Activated CD4-positive, CD25-positive, alpha-beta regulatory T cell treated with anti-CD3 and anti-CD28 coated beads, Interleukin-2, amount 50 U/mL, for 16 hours (primary cell): ENCODE measurements at regions not wholly inside any gene's neighbourhood (a gene's known extent, or its start where the extent isn't known, plus 50 kb on each side); places are given as distances from the start of the nearest gene placed in this dataset.
"Not testable (repeated sequence)": the region's sequence is repeated elsewhere in the genome, so short reads cannot be mapped to it uniquely, and the experiment has no call there.

Source experiments
- DNase-seq: peaks from one replicate; pipeline ENCODE4 v3.0.0-alpha.2; 2020; ENCODE audit warnings: low read depth, low spot score

- no peak for DNase-seq
Observed at GRCh38 chr17:74135391-74136167, 67.9 kb upstream of the RPL38 start.

GRCh38 chr17:74137416-74137815 lies 66.1 kb upstream of the RPL38 start:
- DNase-seq, result no peak

GRCh38 chr17:74139120-74139519 lies 64.4 kb upstream of the RPL38 start:
- DNase-seq, result no peak

- no peak for DNase-seq
Observed at GRCh38 chr17:74140282-74140681, 63.2 kb upstream of the RPL38 start.

- no peak for DNase-seq
Observed at GRCh38 chr17:74141612-74142011, 61.9 kb upstream of the RPL38 start.

GRCh38 chr17:74143318-74143717 lies 60.2 kb upstream of the RPL38 start:
- not testable (repeated sequence) for DNase-seq

- no peak for DNase-seq
Observed at GRCh38 chr17:74145756-74146155, 57.7 kb upstream of the RPL38 start.

GRCh38 chr17:74146196-74146595 lies 57.3 kb upstream of the RPL38 start:
- no peak for DNase-seq

GRCh38 chr17:74147056-74147835 lies 56.2 kb upstream of the RPL38 start:
- no peak for DNase-seq

GRCh38 chr17:74147966-74148365 lies 55.5 kb upstream of the RPL38 start:
- no peak for DNase-seq

- DNase-seq, result no peak
Observed at GRCh38 chr17:74148446-74148845, 55.0 kb upstream of the RPL38 start.

GRCh38 chr17:74148901-74149596 lies 54.4 kb upstream of the RPL38 start:
- DNase-seq, result no peak

- DNase-seq, result no peak
Observed at GRCh38 chr17:74149597-74150427, 53.7 kb upstream of the RPL38 start.

GRCh38 chr17:74150428-74151025 lies 53.0 kb upstream of the RPL38 start:
- no peak for DNase-seq

GRCh38 chr17:74151551-74152315 lies 51.7 kb upstream of the RPL38 start:
- DNase-seq, result no peak

- DNase-seq, result no peak
Observed at GRCh38 chr17:74152591-74153455, 50.7 kb upstream of the RPL38 start.

- DNase-seq, result no peak
Observed at GRCh38 chr17:74153456-74153810, 50.0 kb upstream of the RPL38 start.
